HCT116 (cell line): ENCODE measurements at regions not wholly inside any gene's neighbourhood (a gene's known extent, or its start where the extent isn't known, plus 50 kb on each side); places are given as distances from the start of the nearest gene placed in this dataset.

ENCODE experiments used
- ATAC-seq: fragments of 200-7000 bp; cut with Tn5 transposase; 2 replicates; pipeline ENCODE4 v1.9.1; 2020; ENCODE audit warnings: mild to moderate bottlenecking, moderate library complexity
- BruUV-seq: library from RNA; stranded (reverse); fragments of 400-500 nt; replicated peaks from 2 replicates; lab custom pipeline; 2021; lab: Mats Ljungman, UMichigan
- CTCF ChIA-PET: fragments of 300-600 bp; sonication (Branson Sonifier 250); formaldehyde crosslinking; loops from one replicate; lab custom pipeline; 2021; ENCODE audit warnings: antibody characterized with exemption; lab: Charles Lee
- POLR2A ChIA-PET: fragments of 300-600, 350-600 bp; sonication (Branson Sonifier 250); formaldehyde crosslinking; loops from one replicate; lab custom pipeline; 2021; ENCODE audit warnings: antibody characterized with exemption; lab: Charles Lee
- RAD21 ChIA-PET, 2 experiments: fragments of 300-600 bp; sonication (Branson Sonifier 250); formaldehyde crosslinking; loops; one replicate each; lab custom pipeline; 2023; ENCODE audit warnings: low total read pairs in 2 of 2; ENCODE audit not compliant: uncharacterized antibody in 2 of 2, unreplicated experiment in 2 of 2, low non-redundant PET in 1 of 2; lab: Charles Lee
- DNase-seq: peaks from one replicate; pipeline ENCODE4 v3.0.0-alpha.2; 2010; ENCODE audit warnings: low read depth, low spot score
- H2AFZ ChIP-seq: fragments of 200-600 bp; shearing (Covaris generic), sonication (generic); 2 replicates; pipeline ENCODE4 v1.6.1; 2017; ENCODE audit warnings: low read depth, mixed run types, mixed read lengths, antibody characterized with exemption, low read length; ENCODE audit not compliant: poor library complexity, severe bottlenecking
- H3K27ac ChIP-seq: 2 replicates; pipeline ENCODE4 v1.5.1; 2012; ENCODE audit warnings: low read depth, low read length
- H3K27me3 ChIP-seq: fragments of 200-600 bp; sonication (generic); 2 replicates; pipeline ENCODE4 v1.6.1; 2016; ENCODE audit warnings: mixed run types, low read length, mixed read lengths; ENCODE audit not compliant: insufficient read depth
- H3K36me3 ChIP-seq, 2 experiments: fragments of 200-500 bp in 1 of 2; fragments of 200-600 bp in 1 of 2; sonication (Bioruptor generic) in 1 of 2; sonication (generic) in 1 of 2; 2 replicates each; pipeline versions ENCODE4 v1.5.1 to v1.6.1; 2014 to 2016; ENCODE audit warnings: low read length in 2 of 2, inconsistent platforms in 1 of 2, mixed read lengths in 1 of 2, mixed run types in 1 of 2; ENCODE audit not compliant: insufficient read depth in 2 of 2, control insufficient read depth in 1 of 2
- H3K4me1 ChIP-seq, 2 experiments: fragments of 200-600 bp in 1 of 2; sonication (generic) in 1 of 2; 2 replicates each; pipeline versions ENCODE4 v1.5.1 to v1.6.1; 2012 to 2017; ENCODE audit warnings: low read length in 2 of 2, inconsistent platforms in 1 of 2, mild to moderate bottlenecking in 1 of 2, mixed read lengths in 1 of 2, mixed run types in 1 of 2, moderate library complexity in 1 of 2; ENCODE audit not compliant: insufficient read depth in 2 of 2, control insufficient read depth in 1 of 2
- H3K4me2 ChIP-seq: fragments of 200-600 bp; sonication (generic); 2 replicates; pipeline ENCODE4 v1.6.1; 2017; ENCODE audit warnings: mixed run types, low read length, mixed read lengths
- H3K4me3 ChIP-seq, 2 experiments: fragments of 200-600 bp in 1 of 2; sonication (generic) in 1 of 2; replicated peaks in 1 of 2; 2 replicates each; pipeline ENCODE4 v1.5.1; 2011 to 2016; ENCODE audit warnings: low read length in 2 of 2, control low read depth in 1 of 2, low read depth in 1 of 2, mild to moderate bottlenecking in 1 of 2, mixed read lengths in 1 of 2, mixed run types in 1 of 2
- H3K79me2 ChIP-seq: fragments of 200-600 bp; sonication (generic); 2 replicates; pipeline ENCODE4 v1.6.1; 2017; ENCODE audit warnings: mild to moderate bottlenecking, mixed run types, low read length, moderate library complexity, mixed read lengths; ENCODE audit not compliant: insufficient read depth
- H3K9ac ChIP-seq: fragments of 200-600 bp; sonication (generic); 2 replicates; pipeline ENCODE4 v1.6.1; 2016; ENCODE audit warnings: low read length, mixed read lengths
- H3K9me2 ChIP-seq: fragments of 200-600 bp; sonication (generic), shearing (Covaris generic); 2 replicates; pipeline ENCODE4 v1.6.1; 2017; ENCODE audit warnings: mixed run types, mild to moderate bottlenecking, moderate library complexity; ENCODE audit not compliant: insufficient read depth
- H3K9me3 ChIP-seq, 2 experiments: fragments of 200-500 bp in 1 of 2; fragments of 200-600 bp in 1 of 2; sonication (Bioruptor generic) in 1 of 2; sonication (generic) in 1 of 2; 2 replicates each; pipeline ENCODE4 v1.6.1; 2014 to 2017; ENCODE audit warnings: low read length in 2 of 2, mixed read lengths in 2 of 2, inconsistent platforms in 1 of 2, low read depth in 1 of 2, mild to moderate bottlenecking in 1 of 2, mixed run types in 1 of 2, moderate library complexity in 1 of 2; ENCODE audit not compliant: control insufficient read depth in 1 of 2, insufficient read depth in 1 of 2
- H4K20me1 ChIP-seq: fragments of 200-600 bp; sonication (generic), shearing (Covaris generic); 2 replicates; pipeline ENCODE4 v1.6.1; 2017; ENCODE audit warnings: mixed run types, mild to moderate bottlenecking, moderate library complexity; ENCODE audit not compliant: insufficient read depth
- ATF3 ChIP-seq: IDR thresholded peaks from 2 replicates; pipeline ENCODE4 v1.6.1; 2012
- CBX3 ChIP-seq: IDR thresholded peaks from 2 replicates; pipeline ENCODE4 v1.6.1; 2012; ENCODE audit warnings: low read depth
- CTCF ChIP-seq, 3 experiments: fragments of 200-600 bp in 1 of 3; sonication (generic) in 1 of 3; IDR thresholded peaks in 2 of 3; conservative IDR thresholded peaks in 1 of 3; 2 replicates each; pipeline ENCODE4 v1.5.1; 2012 to 2017; ENCODE audit warnings: low read depth in 2 of 3, low read length in 2 of 3, antibody characterized with exemption in 1 of 3, borderline replicate concordance in 1 of 3, control low read depth in 1 of 3, mild to moderate bottlenecking in 1 of 3, mixed read lengths in 1 of 3, mixed run types in 1 of 3, moderate library complexity in 1 of 3; ENCODE audit not compliant: insufficient read depth in 1 of 3
- EGR1 ChIP-seq: IDR thresholded peaks from 2 replicates; pipeline ENCODE4 v1.6.1; 2012; ENCODE audit warnings: low read depth
- ELF1 ChIP-seq: IDR thresholded peaks from 2 replicates; pipeline ENCODE4 v1.6.1; 2012; ENCODE audit warnings: low read depth, borderline replicate concordance
- EZH2 ChIP-seq: fragments of 200-600 bp; sonication (generic); IDR thresholded peaks from 2 replicates; pipeline ENCODE4 v1.6.1; 2017; ENCODE audit warnings: antibody characterized with exemption, mixed run types
- POLR2A ChIP-seq: IDR thresholded peaks from 2 replicates; pipeline ENCODE4 v1.7.0; 2011; ENCODE audit warnings: borderline replicate concordance; ENCODE audit not compliant: insufficient read depth, insufficient read length; ENCODE audit errors: extremely low read depth
- RAD21 ChIP-seq: IDR thresholded peaks from 2 replicates; pipeline ENCODE4 v1.6.1; 2012; ENCODE audit warnings: low read depth, mild to moderate bottlenecking
- REST ChIP-seq: IDR thresholded peaks from 2 replicates; pipeline ENCODE4 v1.6.1; 2012; ENCODE audit warnings: low read depth
- SRF ChIP-seq: IDR thresholded peaks from 2 replicates; pipeline ENCODE4 v1.6.1; 2012; ENCODE audit warnings: low read depth
- YY1 ChIP-seq: IDR thresholded peaks from 2 replicates; pipeline ENCODE4 v1.6.1; 2011; ENCODE audit warnings: low read length, low read depth, moderate library complexity, mild to moderate bottlenecking; ENCODE audit not compliant: insufficient replicate concordance; ENCODE audit errors: extremely low read depth
- ZFX ChIP-seq: fragments of 450-650 bp; IDR thresholded peaks from 2 replicates; pipeline ENCODE4 v1.6.1; 2017
- intact Hi-C: fragments of 100-400 bp; cut with micrococcal nuclease; formaldehyde crosslinking; loops from 2 replicates; pipeline ENCODE4 v1.10.0; 2022

GRCh38 chr2:226256709-226257376, 542.8 kb downstream of the IRS1 start:
- ATAC-seq (no peak), DNase-seq (no peak)
- Histone ChIP-seq H3K9me3 (no peaks in the 10 kb centered on the region), H3K4me3 (no peak overlapping the region), H3K79me2 (no peaks in the 10 kb centered on the region), H3K36me3 (no peaks in the 10 kb centered on the region), H2AFZ (peak overlapping the region; percentile 39), H3K9ac (no peak overlapping the region), H4K20me1 (no peaks in the 10 kb centered on the region), H3K27ac (peak overlapping the region; percentile 3; the same call in 1 of the 2 replicates), H3K4me1 (peaks cover 0 to 13% of the 10 kb centered on the region in 2 experiments; a peak in 1 of 4 replicates), H3K4me2 (no peak overlapping the region), H3K9me2 (no peaks in the 10 kb centered on the region; the same call in 1 of the 2 replicates), H3K27me3 (no peaks in the 10 kb centered on the region)
- POLR2A ChIA-PET, result no interaction called here
- intact Hi-C loops, result no loop called here
- TF ChIP-seq CBX3 (no peak), ZFX (no peak), EZH2 (no peak), YY1 (no peak), ELF1 (no peak), REST (no peak), SRF (no peak), RAD21 (no peak), EGR1 (no peak), POLR2A (no peak), ATF3 (no peak), CTCF (IDR thresholded peaks at IDR 0.05 in 2 of 3, conservative IDR thresholded peaks at IDR 0.05 in 1 of 3; ENCODE audit: borderline replicate concordance in 1 of 3, insufficient read depth in 1 of 3, low read depth in 2 of 3, low read length in 2 of 3) (no peak)
- BruUV-seq, result no TSS peak
- RAD21 ChIA-PET, result interaction anchor here in 1 of 2 experiments (0.7 kb wide), 1 partner anchor 84 kb away, joined by 3 read pairs; no protein-coding TSS in a partner anchor
- CTCF ChIA-PET, result no interaction called here
